ENCODE measurements at regions not wholly inside any gene's neighbourhood (a gene's known extent, or its start where the extent isn't known, plus 50 kb on each side); places are given as distances from the start of the nearest gene placed in this dataset.

- Mint-ChIP-seq H3K9me3 (peaks cover 7 to 10% of the 10 kb centered on the region in 2 experiments; a peak in 4 of 5 replicates), H3K4me3 (no peak overlapping the region), H3K27me3 (ENCODE audit: low read depth) (no peaks in the 10 kb centered on the region), H3K36me3 (ENCODE audit: insufficient read depth in 1 of 3, low read depth in 3 of 3) (peaks cover 0 to 8% (median 6%) of the 10 kb centered on the region in 3 experiments; a peak in 4 of 7 replicates), H3K27ac (no peak overlapping the region), H3K4me1 (no peaks in the 10 kb centered on the region)
- H2BK12ac ChIP-seq (ENCODE audit: insufficient read length, low read depth, low read length) = no peak overlapping the region
- no peak overlapping the region for H3K14ac ChIP-seq (ENCODE audit: insufficient read depth, low read length)
- H3K27me3 ChIP-seq (ENCODE audit: insufficient read depth, low read length) = no peaks in the 10 kb centered on the region
- no peak overlapping the region for H4K8ac ChIP-seq (replicated peaks; ENCODE audit: insufficient read length, low read depth, low read length)
- no peaks in the 10 kb centered on the region for H3K23me2 ChIP-seq (ENCODE audit: insufficient read length, low read depth, low read length, poor library complexity, severe bottlenecking)
- no peak overlapping the region for H2BK15ac ChIP-seq (ENCODE audit: low read depth, low read length)
- no peak overlapping the region for H4K91ac ChIP-seq (ENCODE audit: insufficient read length, low read depth, low read length)
- DNase-seq = no peak
- H2BK120ac ChIP-seq (ENCODE audit: low read depth, low read length, poor library complexity, severe bottlenecking) = no peak overlapping the region
- H3K27ac ChIP-seq (ENCODE audit: insufficient read length, low read depth, low read length) = no peak overlapping the region
- H3K79me2 ChIP-seq (ENCODE audit: insufficient read depth, low read length) = no peaks in the 10 kb centered on the region
- H3K18ac ChIP-seq (ENCODE audit: insufficient read length, low read depth, low read length) = no peak overlapping the region
- H2AFZ ChIP-seq (ENCODE audit: low read length) = no peak overlapping the region
- no peak overlapping the region for H2BK5ac ChIP-seq (ENCODE audit: insufficient read length, low read length)
- H3K4me1 ChIP-seq (ENCODE audit: insufficient read depth, low read length) = no peaks in the 10 kb centered on the region
- no peaks in the 10 kb centered on the region for H4K20me1 ChIP-seq (ENCODE audit: control insufficient read depth, insufficient read depth, insufficient read length)
- no CpG with 5 or more reads among the region's 3 CpGs for WGBS (ENCODE audit: extremely low coverage, insufficient read length, low lambda C conversion rate)
- H3K56ac ChIP-seq (ENCODE audit: insufficient read length, low read depth, low read length) = no peak overlapping the region
- no peak overlapping the region for H3K23ac ChIP-seq (ENCODE audit: insufficient read length, low read depth, low read length)
- no peak overlapping the region for H4K5ac ChIP-seq (ENCODE audit: insufficient read length, low read depth, low read length)
- no peak overlapping the region for H2AK5ac ChIP-seq (ENCODE audit: insufficient read length, low read length)
- H3T11ph ChIP-seq (ENCODE audit: low read length) = no peak overlapping the region
- H3K9me3 ChIP-seq (ENCODE audit: control insufficient read depth, low read depth, low read length) = no peaks in the 10 kb centered on the region
- no peak overlapping the region for H3K4me2 ChIP-seq (ENCODE audit: insufficient read depth, insufficient read length, low read length)
- H3K4ac ChIP-seq (ENCODE audit: low read depth, low read length) = no peak overlapping the region
- H2BK20ac ChIP-seq (ENCODE audit: low read depth, low read length, poor library complexity, severe bottlenecking) = no peak overlapping the region
- H3K9ac ChIP-seq (ENCODE audit: extremely low read depth, insufficient read length, low read length) = no peak overlapping the region
- no peaks in the 10 kb centered on the region for H3K79me1 ChIP-seq (ENCODE audit: insufficient read depth, low read depth, low read length, poor library complexity, severe bottlenecking)
- TF ChIP-seq CTCF (conservative IDR thresholded peaks at IDR 0.05) = no peak
Measured at GRCh38 chr10:89102735-89103134, 104.4 kb downstream of the CH25H start.
